RWPE1 (cell line): ENCODE measurements at regions not wholly inside any gene's neighbourhood (a gene's known extent, or its start where the extent isn't known, plus 50 kb on each side); places are given as distances from the start of the nearest gene placed in this dataset.

ENCODE experiments used
- CTCF ChIA-PET: fragments of 350-600 bp; sonication (Branson Sonifier 250); formaldehyde crosslinking; extraction: SDS; loops from one replicate; lab custom pipeline; 2021; lab: Yijun Ruan, JAX
- POLR2A ChIA-PET: fragments of 400-600 bp; formaldehyde crosslinking; extraction: SDS; loops from one replicate; lab custom pipeline; 2020; ENCODE audit warnings: antibody characterized with exemption; ENCODE audit not compliant: low non-redundant PET; lab: Yijun Ruan, JAX
- DNase-seq: peaks from one replicate; pipeline ENCODE4 v3.0.0; 2012; ENCODE audit warnings: low spot score
- H3K27ac ChIP-seq: fragments of 450-650 bp; 2 replicates; pipeline ENCODE4 v1.5.1; 2017
- TF ChIP-seq, protein P1 (sequence below): fragments of 450-650 bp; conservative IDR thresholded peaks from 2 replicates; pipeline ENCODE4 v1.5.1; 2017; ENCODE audit warnings: low read depth, mild to moderate bottlenecking

DNA sequence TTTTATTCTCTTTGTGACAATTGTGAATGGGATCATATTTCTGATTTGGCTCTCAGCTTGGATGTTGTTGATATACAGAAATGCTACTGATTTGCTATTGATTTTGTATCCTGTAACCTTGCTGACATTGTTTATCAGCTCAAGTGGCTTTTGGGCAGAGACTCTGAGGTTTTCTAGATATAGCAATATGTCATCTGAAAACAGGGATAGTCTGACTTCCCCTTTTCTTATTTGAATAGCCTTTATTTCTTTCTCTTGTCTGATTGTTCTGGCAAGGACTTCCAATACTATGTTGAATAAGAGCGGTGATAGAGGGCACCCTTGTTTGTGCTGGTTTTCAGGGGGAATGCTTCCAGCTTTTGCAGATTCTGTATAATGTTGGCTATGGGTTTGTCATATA is 150.8 kb downstream of the FASLG start:
- ChIA-PET POLR2A (no interaction called here), CTCF (interaction anchor here (0.8 kb wide), 1 partner anchor 408 kb away, joined by 4 read pairs; no protein-coding TSS in a partner anchor)
- no peak overlapping the region for H3K27ac ChIP-seq
- TF ChIP-seq, protein P1, sequence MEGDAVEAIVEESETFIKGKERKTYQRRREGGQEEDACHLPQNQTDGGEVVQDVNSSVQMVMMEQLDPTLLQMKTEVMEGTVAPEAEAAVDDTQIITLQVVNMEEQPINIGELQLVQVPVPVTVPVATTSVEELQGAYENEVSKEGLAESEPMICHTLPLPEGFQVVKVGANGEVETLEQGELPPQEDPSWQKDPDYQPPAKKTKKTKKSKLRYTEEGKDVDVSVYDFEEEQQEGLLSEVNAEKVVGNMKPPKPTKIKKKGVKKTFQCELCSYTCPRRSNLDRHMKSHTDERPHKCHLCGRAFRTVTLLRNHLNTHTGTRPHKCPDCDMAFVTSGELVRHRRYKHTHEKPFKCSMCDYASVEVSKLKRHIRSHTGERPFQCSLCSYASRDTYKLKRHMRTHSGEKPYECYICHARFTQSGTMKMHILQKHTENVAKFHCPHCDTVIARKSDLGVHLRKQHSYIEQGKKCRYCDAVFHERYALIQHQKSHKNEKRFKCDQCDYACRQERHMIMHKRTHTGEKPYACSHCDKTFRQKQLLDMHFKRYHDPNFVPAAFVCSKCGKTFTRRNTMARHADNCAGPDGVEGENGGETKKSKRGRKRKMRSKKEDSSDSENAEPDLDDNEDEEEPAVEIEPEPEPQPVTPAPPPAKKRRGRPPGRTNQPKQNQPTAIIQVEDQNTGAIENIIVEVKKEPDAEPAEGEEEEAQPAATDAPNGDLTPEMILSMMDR: no peak
- no peak for DNase-seq

DNA sequence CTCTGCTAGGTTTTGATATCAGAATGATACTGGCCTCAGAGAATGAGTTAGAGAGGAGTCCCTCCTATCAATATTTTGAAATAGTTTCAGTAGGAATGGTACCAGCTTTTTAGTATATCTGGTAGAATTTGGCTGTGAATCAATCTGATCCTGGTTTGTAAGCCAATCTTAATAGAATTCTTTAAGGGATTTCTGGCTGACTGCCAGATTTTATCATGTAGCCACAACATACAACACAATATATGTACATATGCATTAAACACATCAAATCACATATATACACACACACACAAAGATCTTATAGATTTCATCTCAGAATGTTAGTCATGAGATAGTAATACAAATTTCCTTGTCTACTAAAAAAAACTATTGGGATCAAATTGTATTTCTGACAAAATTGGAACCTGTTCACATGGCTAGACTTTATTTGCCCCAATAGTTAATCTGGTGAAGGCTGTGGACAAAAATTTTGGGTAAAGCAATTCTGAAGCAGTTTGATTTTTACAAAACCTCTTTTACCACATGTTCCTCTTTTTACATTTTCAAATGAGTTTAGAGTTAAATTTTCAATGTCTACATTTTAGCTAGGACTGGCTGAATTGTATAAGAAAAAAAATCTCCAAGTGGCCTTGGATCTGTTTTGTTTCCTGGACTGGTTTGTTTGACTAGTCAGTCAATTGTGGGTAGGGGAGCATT is 151.7 kb downstream of the FASLG start:
- POLR2A ChIA-PET: no interaction called here
- no peak for DNase-seq
- CTCF ChIA-PET: interaction anchor here (0.6 to 0.8 kb wide), 3 partner anchors 66 to 474 kb away, joined by 3 to 8 read pairs (median 4); no protein-coding TSS in a partner anchor

DNA sequence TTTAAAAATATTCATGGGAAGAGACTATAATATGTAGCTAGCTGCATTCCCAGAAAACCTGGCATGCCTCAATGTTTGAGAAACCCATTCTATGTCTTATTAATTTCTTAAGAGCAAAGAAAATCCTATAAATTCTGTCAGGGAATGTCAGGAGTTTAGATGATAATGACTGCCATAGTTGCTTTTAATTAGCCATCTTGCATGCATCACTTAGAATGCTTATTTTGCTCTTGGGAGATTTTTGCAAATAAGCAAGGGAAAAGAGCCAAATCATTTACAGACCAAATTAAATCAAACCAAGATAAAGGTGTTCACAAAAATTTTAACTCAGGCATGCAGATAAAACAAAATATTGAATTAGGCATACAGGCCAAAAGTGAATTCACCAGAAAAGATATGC is 152.8 kb downstream of the FASLG start:
- POLR2A ChIA-PET: no interaction called here
- H3K27ac ChIP-seq: no peak overlapping the region
- CTCF ChIA-PET: no interaction called here
- no peak for DNase-seq
- TF ChIP-seq, protein P1: no peak

More for the DNA sequence above, 151.7 kb downstream of the FASLG start:
- no peak overlapping the region for H3K27ac ChIP-seq
- TF ChIP-seq, protein P1: no peak

DNA sequence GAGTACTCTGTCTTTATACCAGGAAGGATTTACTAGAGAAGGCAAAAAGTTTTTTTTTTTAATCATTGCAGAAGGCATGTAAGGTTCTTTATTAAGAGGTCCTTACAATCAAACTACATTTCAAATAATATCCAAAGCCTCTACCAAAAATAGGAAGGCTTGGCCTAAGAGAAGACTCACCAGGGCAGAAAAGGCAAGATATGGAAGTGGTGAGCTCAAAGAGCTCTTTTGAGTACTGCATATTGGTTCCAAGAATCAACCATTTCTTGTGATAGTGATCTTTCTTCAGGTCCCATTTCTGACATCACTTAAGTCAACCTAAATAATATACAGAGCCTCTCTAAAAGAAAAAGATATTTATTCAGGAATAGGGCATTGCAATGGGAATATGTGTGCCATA is 153.2 kb downstream of the FASLG start:
- ChIA-PET POLR2A (no interaction called here), CTCF (no interaction called here)
- no peak for DNase-seq
- TF ChIP-seq, protein P1: no peak
- no peak overlapping the region for H3K27ac ChIP-seq

DNA sequence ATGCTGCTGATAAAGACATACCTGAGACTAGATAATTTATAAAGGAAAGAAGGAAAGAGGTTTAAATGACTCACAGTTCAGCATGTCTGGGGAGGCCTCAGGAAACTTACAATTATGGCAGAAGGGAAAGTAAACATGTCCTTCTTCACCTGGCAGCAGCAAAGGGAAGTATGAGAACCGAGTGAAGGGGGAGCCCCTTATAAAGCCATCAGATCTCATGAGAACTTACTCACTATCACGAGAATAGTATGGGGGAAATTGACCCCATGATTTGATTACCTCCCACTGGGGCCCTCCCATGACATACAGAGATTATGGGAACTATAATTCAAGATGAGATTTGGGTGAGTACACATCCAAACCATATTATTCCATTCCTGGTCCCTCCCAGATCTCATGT is 154.4 kb downstream of the FASLG start:
- ChIA-PET POLR2A (no interaction called here), CTCF (no interaction called here)
- TF ChIP-seq, protein P1: no peak
- no peak for DNase-seq
- no peak overlapping the region for H3K27ac ChIP-seq

DNA sequence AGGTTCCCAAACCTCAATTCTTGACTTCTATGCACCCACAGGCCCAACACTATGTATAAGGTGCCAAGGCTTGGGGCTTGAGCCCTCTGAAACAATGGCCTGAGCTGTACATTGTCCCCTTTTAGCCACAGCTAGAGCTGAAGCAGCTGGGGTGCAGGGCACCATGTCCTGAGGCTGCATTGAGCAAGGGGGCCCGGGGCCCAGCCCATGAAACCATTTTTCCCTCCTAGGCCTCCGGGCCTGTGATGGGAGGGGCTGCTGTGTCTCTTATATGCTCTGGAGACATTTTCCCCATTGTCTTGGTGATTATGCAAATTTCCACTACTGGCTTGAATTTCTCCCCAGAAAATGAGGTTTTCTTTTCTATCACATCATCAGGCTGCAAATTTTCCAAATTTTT is 155.5 kb downstream of the FASLG start:
- POLR2A ChIA-PET: no interaction called here
- no peak overlapping the region for H3K27ac ChIP-seq
- DNase-seq: no peak
- TF ChIP-seq, protein P1: no peak
- CTCF ChIA-PET: no interaction called here
